ENCODE measurements at regions not wholly inside any gene's neighbourhood (a gene's known extent, or its start where the extent isn't known, plus 50 kb on each side); places are given as distances from the start of the nearest gene placed in this dataset.

- no peak for TF ChIP-seq CTCF (IDR thresholded peaks at IDR 0.05)
- TF ChIP-seq POLR2A (IDR thresholded peaks at IDR 0.05), result no peak
Measured at GRCh38 chr12:19591951-19592350, 152.7 kb downstream of the AEBP2 start.

Measured in Peyer's patch (tissue), 4 donors.